SK-N-SH (cell line): ENCODE measurements at regions not wholly inside any gene's neighbourhood (a gene's known extent, or its start where the extent isn't known, plus 50 kb on each side); places are given as distances from the start of the nearest gene placed in this dataset.

Source experiments
- EP300 ChIP-seq, 2 experiments: IDR thresholded peaks; 2 replicates each; pipeline versions ENCODE4 v1.4.0 to v1.6.1; 2012; ENCODE audit warnings: borderline replicate concordance in 1 of 2, low read depth in 1 of 2, low read length in 1 of 2
- EZH2phosphoT487 ChIP-seq: fragments of 200-600 bp; sonication (generic); IDR thresholded peaks from 2 replicates; pipeline ENCODE4 v1.6.1; 2017; ENCODE audit warnings: low read depth, mixed run types, mild to moderate bottlenecking, antibody characterized with exemption, moderate library complexity, borderline replicate concordance
- GABPA ChIP-seq: IDR thresholded peaks from 2 replicates; pipeline ENCODE4 v1.4.0; 2012; ENCODE audit warnings: low read depth, mild to moderate bottlenecking
- GATA2 ChIP-seq: sonication (generic); formaldehyde crosslinking; IDR thresholded peaks from 2 replicates; pipeline ENCODE4 v1.5.0; 2020; ENCODE audit warnings: mild to moderate bottlenecking, missing genetic modification reagents
- JUND ChIP-seq: IDR thresholded peaks from 2 replicates; pipeline ENCODE4 v1.4.0; 2012
- MEF2A ChIP-seq: IDR thresholded peaks from 2 replicates; pipeline ENCODE4 v1.4.0; 2012; ENCODE audit warnings: low read depth, borderline replicate concordance
- RAD21 ChIP-seq: IDR thresholded peaks from 2 replicates; pipeline ENCODE4 v1.6.1; 2012; ENCODE audit warnings: mild to moderate bottlenecking, low read length
- REST ChIP-seq: IDR thresholded peaks from 2 replicates; pipeline ENCODE4 v1.6.1; 2012; ENCODE audit warnings: mild to moderate bottlenecking, low read depth, low read length, moderate library complexity
- RFX5 ChIP-seq: IDR thresholded peaks from 2 replicates; pipeline ENCODE4 v1.6.1; 2012; ENCODE audit warnings: mild to moderate bottlenecking, improper control_type of control experiment, low read length
- SMC3 ChIP-seq: IDR thresholded peaks from 2 replicates; pipeline ENCODE4 v1.6.1; 2012; ENCODE audit warnings: low read depth, low read length, improper control_type of control experiment
- YY1 ChIP-seq: IDR thresholded peaks from 2 replicates; pipeline ENCODE4 v1.4.0; 2012; ENCODE audit warnings: low read depth, mild to moderate bottlenecking
- ZBTB33 ChIP-seq: IDR thresholded peaks from 2 replicates; pipeline ENCODE4 v1.4.0; 2012; ENCODE audit warnings: low read depth, borderline replicate concordance
- TF ChIP-seq, protein P1 (sequence below): fragments of 200-600 bp; sonication (generic); IDR thresholded peaks from 2 replicates; pipeline ENCODE4 v1.6.1; 2017; ENCODE audit warnings: antibody characterized with exemption, mild to moderate bottlenecking, moderate library complexity
- TF ChIP-seq, protein P2 (sequence below): fragments of 150-350 bp; IDR thresholded peaks from 2 replicates; pipeline ENCODE4 v1.6.1; 2017; ENCODE audit warnings: antibody characterized with exemption, low read length, low read depth, borderline replicate concordance

DNA sequence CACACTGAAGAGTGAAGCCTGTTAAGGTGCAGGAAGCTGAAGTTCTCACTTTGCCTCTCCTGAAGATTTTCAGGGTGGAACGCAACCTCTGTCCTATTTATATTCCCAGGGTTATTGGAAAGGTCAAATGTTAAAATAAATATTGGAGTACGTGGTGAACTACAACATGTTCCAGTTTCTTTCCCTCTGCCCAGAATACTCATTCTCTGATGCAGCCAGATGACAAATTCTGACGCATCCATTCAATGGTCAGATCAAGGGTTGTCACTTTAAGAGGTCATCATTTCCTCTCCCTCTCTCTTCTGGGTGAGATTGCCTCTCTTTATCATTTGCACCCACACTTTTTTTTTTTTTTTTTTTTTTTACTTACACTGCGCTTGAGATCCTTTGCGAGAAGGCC is 277.1 kb downstream of the BRINP1 start:
- TF ChIP-seq, protein P1, sequence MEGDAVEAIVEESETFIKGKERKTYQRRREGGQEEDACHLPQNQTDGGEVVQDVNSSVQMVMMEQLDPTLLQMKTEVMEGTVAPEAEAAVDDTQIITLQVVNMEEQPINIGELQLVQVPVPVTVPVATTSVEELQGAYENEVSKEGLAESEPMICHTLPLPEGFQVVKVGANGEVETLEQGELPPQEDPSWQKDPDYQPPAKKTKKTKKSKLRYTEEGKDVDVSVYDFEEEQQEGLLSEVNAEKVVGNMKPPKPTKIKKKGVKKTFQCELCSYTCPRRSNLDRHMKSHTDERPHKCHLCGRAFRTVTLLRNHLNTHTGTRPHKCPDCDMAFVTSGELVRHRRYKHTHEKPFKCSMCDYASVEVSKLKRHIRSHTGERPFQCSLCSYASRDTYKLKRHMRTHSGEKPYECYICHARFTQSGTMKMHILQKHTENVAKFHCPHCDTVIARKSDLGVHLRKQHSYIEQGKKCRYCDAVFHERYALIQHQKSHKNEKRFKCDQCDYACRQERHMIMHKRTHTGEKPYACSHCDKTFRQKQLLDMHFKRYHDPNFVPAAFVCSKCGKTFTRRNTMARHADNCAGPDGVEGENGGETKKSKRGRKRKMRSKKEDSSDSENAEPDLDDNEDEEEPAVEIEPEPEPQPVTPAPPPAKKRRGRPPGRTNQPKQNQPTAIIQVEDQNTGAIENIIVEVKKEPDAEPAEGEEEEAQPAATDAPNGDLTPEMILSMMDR = no peak
- TF ChIP-seq MEF2A (no peak), REST (no peak), RAD21 (no peak), SMC3 (no peak), EZH2phosphoT487 (no peak), EP300 (IDR thresholded peaks at IDR 0.05; ENCODE audit: borderline replicate concordance in 1 of 2, low read depth in 1 of 2, low read length in 1 of 2) (no peak), GATA2 (CRISPR knock-in tag) (no peak), RFX5 (no peak), ZBTB33 (no peak), JUND (no peak), YY1 (no peak), GABPA (no peak)
- TF ChIP-seq, protein P2, sequence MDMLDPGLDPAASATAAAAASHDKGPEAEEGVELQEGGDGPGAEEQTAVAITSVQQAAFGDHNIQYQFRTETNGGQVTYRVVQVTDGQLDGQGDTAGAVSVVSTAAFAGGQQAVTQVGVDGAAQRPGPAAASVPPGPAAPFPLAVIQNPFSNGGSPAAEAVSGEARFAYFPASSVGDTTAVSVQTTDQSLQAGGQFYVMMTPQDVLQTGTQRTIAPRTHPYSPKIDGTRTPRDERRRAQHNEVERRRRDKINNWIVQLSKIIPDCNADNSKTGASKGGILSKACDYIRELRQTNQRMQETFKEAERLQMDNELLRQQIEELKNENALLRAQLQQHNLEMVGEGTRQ = no peak
